Retinal pigment epithelial cell (primary cell): ENCODE measurements at regions not wholly inside any gene's neighbourhood (a gene's known extent, or its start where the extent isn't known, plus 50 kb on each side); places are given as distances from the start of the nearest gene placed in this dataset.

Experiments used
- DNase-seq: peaks from one replicate; pipeline ENCODE4 v3.0.0-alpha.2; 2010; ENCODE audit warnings: low read depth
- H3K4me3 ChIP-seq: 2 replicates; pipeline ENCODE4 v1.5.1; 2011; ENCODE audit warnings: mild to moderate bottlenecking, low read length, control low read depth, moderate library complexity
- TF ChIP-seq, protein P1 (sequence below): conservative IDR thresholded peaks from 2 replicates; pipeline ENCODE4 v1.5.1; 2011; ENCODE audit warnings: low read depth, low read length, control low read depth, inconsistent platforms

DNA sequence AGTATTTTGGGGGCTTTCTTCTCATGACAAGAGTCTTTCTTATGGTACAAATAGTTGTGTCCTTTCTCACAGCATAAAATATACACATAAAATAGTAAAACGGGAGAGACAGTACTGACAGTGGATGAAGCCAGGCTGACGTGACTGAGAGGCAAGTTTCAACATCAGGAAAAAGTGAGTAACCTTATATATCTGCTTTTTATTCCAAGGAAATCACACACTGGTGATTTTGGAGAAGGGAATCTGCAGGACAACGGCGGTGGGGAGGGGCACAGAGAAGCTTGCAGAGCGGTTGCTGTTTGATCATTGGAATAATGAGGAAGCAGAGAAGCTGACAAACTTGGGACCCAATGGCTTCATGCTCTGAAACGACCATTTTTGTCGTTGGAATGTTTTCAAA, 130.6 kb upstream of the ZNF236 start:
- TF ChIP-seq, protein P1, sequence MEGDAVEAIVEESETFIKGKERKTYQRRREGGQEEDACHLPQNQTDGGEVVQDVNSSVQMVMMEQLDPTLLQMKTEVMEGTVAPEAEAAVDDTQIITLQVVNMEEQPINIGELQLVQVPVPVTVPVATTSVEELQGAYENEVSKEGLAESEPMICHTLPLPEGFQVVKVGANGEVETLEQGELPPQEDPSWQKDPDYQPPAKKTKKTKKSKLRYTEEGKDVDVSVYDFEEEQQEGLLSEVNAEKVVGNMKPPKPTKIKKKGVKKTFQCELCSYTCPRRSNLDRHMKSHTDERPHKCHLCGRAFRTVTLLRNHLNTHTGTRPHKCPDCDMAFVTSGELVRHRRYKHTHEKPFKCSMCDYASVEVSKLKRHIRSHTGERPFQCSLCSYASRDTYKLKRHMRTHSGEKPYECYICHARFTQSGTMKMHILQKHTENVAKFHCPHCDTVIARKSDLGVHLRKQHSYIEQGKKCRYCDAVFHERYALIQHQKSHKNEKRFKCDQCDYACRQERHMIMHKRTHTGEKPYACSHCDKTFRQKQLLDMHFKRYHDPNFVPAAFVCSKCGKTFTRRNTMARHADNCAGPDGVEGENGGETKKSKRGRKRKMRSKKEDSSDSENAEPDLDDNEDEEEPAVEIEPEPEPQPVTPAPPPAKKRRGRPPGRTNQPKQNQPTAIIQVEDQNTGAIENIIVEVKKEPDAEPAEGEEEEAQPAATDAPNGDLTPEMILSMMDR: no peak
- H3K4me3 ChIP-seq: no peak overlapping the region
- no peak for DNase-seq

DNA sequence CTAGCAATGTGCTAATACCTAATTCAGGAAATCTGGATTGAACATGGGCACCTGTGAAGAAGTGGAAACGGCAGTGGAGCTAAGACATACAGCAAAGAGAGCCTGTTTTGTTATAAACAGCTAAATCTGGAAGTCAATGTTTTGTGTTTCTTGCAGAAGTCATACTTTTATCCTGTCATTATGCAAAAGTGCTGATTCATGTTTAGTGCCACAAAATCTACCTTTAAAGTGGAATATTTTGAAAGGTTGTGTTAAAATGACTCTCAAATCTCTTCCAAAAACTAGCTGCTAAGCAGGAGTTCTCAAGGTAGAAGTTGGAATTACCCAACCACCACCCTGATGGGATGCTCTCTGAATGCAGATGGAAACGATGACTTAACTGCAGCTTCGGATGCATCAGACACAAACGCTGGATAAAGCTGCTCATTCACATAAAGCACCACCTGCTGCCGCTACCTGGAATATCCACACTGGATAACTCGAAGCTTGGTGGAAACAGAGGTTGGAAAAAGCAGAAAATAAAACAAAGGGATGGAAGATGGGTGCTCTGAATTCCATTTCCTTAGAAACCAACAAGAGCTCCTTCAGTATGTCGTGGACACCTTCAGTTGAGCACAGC, 132.6 kb upstream of the ZNF236 start:
- TF ChIP-seq, protein P1: no peak
- no peak for DNase-seq
- no peak overlapping the region for H3K4me3 ChIP-seq

DNA sequence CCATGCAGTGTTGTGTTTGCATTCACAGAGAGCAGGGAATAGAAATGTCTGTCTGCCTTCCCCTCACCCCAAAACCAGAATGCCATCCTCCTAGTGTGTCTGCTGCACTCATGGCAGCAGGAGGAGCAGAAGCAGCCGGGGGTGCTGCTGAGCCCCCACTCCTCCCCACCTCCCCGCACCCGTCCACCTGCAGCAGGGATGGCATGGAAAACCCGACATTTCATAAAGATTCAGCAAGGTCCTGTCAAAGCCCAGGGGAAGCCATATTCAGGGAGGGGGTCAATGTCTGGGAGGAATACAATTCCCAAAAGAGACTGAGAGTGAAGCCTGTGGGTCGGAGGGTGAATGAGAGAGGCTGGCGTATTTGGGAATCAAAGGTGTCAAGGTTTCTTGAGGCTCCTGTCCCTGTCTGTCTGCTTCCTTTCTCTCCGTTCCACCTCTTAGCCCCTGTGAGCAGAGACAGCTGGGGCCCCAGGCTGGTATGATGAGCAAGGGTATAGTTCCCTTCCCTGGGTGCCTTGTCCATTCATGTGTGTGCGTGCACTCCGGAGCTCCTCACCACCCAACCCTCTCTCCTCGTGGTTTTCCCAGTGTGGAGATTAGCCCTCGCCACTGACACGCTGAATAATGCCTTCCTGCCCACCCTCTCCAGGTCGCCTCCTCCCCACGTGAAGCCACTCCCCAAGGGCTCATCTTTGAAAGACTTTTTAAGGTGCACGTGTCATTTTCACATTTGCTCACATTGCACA, 133.5 kb upstream of the ZNF236 start:
- H3K4me3 ChIP-seq: no peak overlapping the region
- TF ChIP-seq, protein P1: no peak
- DNase-seq: no peak

DNA sequence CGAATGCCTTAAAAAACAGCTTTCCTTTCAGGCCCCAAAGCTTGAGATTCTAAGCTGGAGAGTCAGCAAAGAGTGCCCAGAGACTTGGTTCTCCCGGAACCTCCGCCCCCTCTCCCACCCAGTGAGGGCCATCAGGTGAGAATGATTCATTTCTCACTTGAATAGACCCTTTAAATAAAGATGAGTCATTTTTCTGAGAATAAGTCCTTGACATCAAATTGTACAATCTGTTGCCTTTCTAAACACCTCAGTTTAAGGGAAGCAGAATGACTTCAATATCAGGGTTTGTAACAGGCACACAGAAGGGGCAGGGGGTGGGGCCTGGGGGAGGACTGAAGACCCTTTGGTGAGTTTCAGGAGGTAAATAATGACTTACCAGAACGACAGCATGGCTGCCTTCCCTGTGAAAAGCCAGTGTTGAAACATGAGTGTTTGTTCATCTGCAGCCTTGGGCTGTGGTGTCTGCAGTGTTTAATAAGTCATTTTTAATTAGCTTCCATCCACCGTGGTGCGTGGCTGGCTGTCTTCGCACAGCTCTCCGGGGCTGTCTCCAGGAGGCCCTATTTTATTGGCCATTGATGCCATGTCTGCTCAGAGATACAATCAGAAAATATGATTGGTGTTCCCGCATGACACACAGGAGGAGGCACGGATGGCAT, 134.9 kb upstream of the ZNF236 start:
- TF ChIP-seq, protein P1: no peak
- DNase-seq: peak; percentile 69

DNA sequence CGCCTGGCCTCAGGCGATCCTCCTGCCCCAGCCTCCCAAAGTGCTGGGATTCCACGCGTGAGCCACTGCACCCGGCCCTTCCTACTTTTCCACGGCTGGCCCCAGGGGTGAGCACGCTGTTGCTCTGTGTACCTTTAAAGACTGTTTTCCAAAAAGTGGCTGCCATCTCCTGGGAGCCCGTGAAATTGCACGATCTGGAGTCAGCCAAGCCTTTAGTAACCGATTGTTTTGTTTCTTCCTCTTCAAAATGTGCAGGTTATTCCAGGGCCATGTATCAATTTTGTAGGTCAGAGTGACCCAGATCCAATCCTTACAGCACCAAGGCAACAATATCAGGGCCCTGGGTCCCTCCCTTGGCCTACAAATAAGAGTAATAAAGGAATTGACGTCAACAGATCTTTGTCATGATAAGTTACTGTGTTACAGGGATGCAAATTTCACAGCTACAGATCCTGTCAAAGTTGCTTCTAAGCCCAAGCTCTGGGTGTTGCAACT, 135.6 kb upstream of the ZNF236 start:
- H3K4me3 ChIP-seq: no peak overlapping the region
- peak; percentile 54 for DNase-seq
- TF ChIP-seq, protein P1: peak; percentile 75

More for the DNA sequence above, 134.9 kb upstream of the ZNF236 start:
- H3K4me3 ChIP-seq: no peak overlapping the region

DNA sequence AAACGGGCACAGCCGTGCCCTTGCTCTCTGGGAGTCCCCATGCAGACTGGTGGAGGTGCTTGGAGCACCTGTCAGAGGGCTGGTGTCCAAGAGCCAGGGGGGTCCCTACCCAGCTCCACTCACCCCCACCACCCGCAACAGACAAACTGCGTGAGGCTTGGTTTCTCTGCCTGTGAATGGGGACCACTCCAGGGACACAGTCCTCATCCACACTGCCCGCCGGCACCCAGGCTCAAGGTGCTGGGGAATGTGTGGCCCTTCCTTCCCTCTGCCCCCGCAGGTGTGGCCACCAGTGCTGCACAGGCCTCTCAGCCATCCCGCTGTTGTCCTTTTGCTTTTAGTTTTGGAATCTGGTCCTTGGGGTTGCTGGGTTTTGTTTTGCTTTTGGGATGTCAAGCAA, 136.5 kb upstream of the ZNF236 start:
- TF ChIP-seq, protein P1: no peak
- DNase-seq: no peak

More for the DNA sequence above, 136.5 kb upstream of the ZNF236 start:
- no peak overlapping the region for H3K4me3 ChIP-seq
